Panc1 (cell line): ENCODE measurements at regions not wholly inside any gene's neighbourhood (a gene's known extent, or its start where the extent isn't known, plus 50 kb on each side); places are given as distances from the start of the nearest gene placed in this dataset.

Source experiments
- ATAC-seq: fragments of 200-7000 bp; cut with Tn5 transposase; 2 replicates; pipeline ENCODE4 v1.9.1; 2020; ENCODE audit warnings: mild to moderate bottlenecking, moderate library complexity
- BruUV-seq: library from RNA; stranded (reverse); fragments of 400-500 nt; replicated peaks from 2 replicates; lab custom pipeline; 2021; lab: Mats Ljungman, UMichigan
- CTCF ChIA-PET: fragments of 300-600 bp; sonication (Branson Sonifier 250); formaldehyde crosslinking; loops from one replicate; lab custom pipeline; 2022; ENCODE audit warnings: antibody characterized with exemption; lab: Charles Lee
- POLR2A ChIA-PET: fragments of 300-600 bp; sonication (Branson Sonifier 250); formaldehyde crosslinking; loops from one replicate; lab custom pipeline; 2022; ENCODE audit warnings: antibody characterized with exemption; lab: Charles Lee
- DNase-seq: peaks from one replicate; pipeline ENCODE4 v3.0.0-alpha.2; 2010; ENCODE audit warnings: low read depth, low spot score
- H3K27ac ChIP-seq: 2 replicates; pipeline ENCODE4 v1.5.1; 2011; ENCODE audit warnings: mild to moderate bottlenecking, low read length, inconsistent platforms
- H3K27me3 ChIP-seq: fragments of 200-500 bp; sonication (Bioruptor generic); 2 replicates; pipeline ENCODE4 v1.6.0; 2014; ENCODE audit warnings: low read length, inconsistent platforms; ENCODE audit not compliant: control insufficient read depth, insufficient read depth
- H3K36me3 ChIP-seq: fragments of 200-500 bp; sonication (Bioruptor generic); 2 replicates; pipeline ENCODE4 v1.5.1; 2014; ENCODE audit warnings: inconsistent platforms, mild to moderate bottlenecking, low read length, moderate library complexity; ENCODE audit not compliant: control insufficient read depth, insufficient read depth
- H3K4me1 ChIP-seq: 2 replicates; pipeline ENCODE4 v1.5.1; 2011; ENCODE audit warnings: inconsistent platforms, mild to moderate bottlenecking, low read length, moderate library complexity; ENCODE audit not compliant: control insufficient read depth, insufficient read depth
- H3K4me3 ChIP-seq, 2 experiments: 2 replicates each; pipeline ENCODE4 v1.5.1; 2011 to 2012; ENCODE audit warnings: low read depth in 2 of 2, low read length in 2 of 2, mild to moderate bottlenecking in 2 of 2, inconsistent platforms in 1 of 2, moderate library complexity in 1 of 2
- H3K9me3 ChIP-seq: fragments of 200-500 bp; sonication (Bioruptor generic); 2 replicates; pipeline ENCODE4 v1.5.1; 2014; ENCODE audit warnings: low read depth, mild to moderate bottlenecking, inconsistent platforms, low read length, moderate library complexity; ENCODE audit not compliant: control insufficient read depth, insufficient read depth
- POLR2AphosphoS5 ChIP-seq: IDR thresholded peaks from 2 replicates; pipeline ENCODE4 v1.6.1; 2012; ENCODE audit warnings: mild to moderate bottlenecking, low read depth, low read length, moderate library complexity
- SIN3A ChIP-seq: IDR thresholded peaks from 2 replicates; pipeline ENCODE4 v1.6.1; 2012; ENCODE audit warnings: low read depth, mild to moderate bottlenecking, low read length, moderate library complexity, borderline replicate concordance; ENCODE audit not compliant: insufficient read depth
- TCF7L2 ChIP-seq: IDR thresholded peaks from 2 replicates; pipeline ENCODE4 v1.6.1; 2011; ENCODE audit warnings: mild to moderate bottlenecking, low read depth, low read length, inconsistent platforms
- in situ Hi-C: cut with HindIII; loops from 2 replicates; pipeline ENCODE4 v1.10.0; 2016; ENCODE audit warnings: low sequenced_read_pairs, low pct_unique_long_range_greater_than_20kb
- intact Hi-C: fragments of 100-400 bp; cut with micrococcal nuclease; formaldehyde crosslinking; loops from one replicate; pipeline ENCODE4 v1.10.0; 2022; ENCODE audit not compliant: unreplicated experiment
- TF ChIP-seq, protein P1 (sequence below), 2 experiments: IDR thresholded peaks; 2 replicates each; pipeline ENCODE4 v1.6.1; 2011 to 2012; ENCODE audit warnings: low read depth in 2 of 2, control low read depth in 1 of 2, low read length in 1 of 2, mild to moderate bottlenecking in 1 of 2, moderate library complexity in 1 of 2; ENCODE audit not compliant: insufficient read depth in 1 of 2
- TF ChIP-seq, protein P2 (sequence below): fragments of 450-650 bp; IDR thresholded peaks from 2 replicates; pipeline ENCODE4 v1.5.1; 2017; ENCODE audit warnings: mild to moderate bottlenecking

DNA sequence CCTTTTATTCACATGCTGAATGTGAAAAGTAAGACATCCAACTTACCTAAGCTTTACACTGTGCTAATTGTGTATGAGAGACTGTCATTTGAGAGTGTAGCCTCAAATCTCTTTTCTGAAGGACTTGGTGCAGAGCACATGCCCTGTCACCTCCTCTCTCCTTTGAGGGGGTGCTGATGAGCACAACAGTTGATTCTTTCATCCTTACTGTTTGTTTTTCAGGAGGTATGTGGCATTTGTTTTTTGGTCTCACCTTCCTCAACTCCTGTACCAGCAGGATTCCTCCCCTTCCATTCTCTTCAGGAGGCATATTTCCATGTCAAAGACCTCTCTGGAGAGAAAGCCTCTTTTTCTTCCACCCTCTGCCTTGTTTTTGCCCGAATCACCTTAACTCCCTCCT, 252.6 kb upstream of the CITED2 start:
- CTCF ChIA-PET = no interaction called here
- H3K36me3 ChIP-seq = no peaks in the 10 kb centered on the region
- H3K4me3 ChIP-seq = no peak overlapping the region
- TF ChIP-seq, protein P1, sequence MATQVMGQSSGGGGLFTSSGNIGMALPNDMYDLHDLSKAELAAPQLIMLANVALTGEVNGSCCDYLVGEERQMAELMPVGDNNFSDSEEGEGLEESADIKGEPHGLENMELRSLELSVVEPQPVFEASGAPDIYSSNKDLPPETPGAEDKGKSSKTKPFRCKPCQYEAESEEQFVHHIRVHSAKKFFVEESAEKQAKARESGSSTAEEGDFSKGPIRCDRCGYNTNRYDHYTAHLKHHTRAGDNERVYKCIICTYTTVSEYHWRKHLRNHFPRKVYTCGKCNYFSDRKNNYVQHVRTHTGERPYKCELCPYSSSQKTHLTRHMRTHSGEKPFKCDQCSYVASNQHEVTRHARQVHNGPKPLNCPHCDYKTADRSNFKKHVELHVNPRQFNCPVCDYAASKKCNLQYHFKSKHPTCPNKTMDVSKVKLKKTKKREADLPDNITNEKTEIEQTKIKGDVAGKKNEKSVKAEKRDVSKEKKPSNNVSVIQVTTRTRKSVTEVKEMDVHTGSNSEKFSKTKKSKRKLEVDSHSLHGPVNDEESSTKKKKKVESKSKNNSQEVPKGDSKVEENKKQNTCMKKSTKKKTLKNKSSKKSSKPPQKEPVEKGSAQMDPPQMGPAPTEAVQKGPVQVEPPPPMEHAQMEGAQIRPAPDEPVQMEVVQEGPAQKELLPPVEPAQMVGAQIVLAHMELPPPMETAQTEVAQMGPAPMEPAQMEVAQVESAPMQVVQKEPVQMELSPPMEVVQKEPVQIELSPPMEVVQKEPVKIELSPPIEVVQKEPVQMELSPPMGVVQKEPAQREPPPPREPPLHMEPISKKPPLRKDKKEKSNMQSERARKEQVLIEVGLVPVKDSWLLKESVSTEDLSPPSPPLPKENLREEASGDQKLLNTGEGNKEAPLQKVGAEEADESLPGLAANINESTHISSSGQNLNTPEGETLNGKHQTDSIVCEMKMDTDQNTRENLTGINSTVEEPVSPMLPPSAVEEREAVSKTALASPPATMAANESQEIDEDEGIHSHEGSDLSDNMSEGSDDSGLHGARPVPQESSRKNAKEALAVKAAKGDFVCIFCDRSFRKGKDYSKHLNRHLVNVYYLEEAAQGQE (IDR thresholded peaks at IDR 0.05; ENCODE audit: insufficient read depth in 1 of 2, low read depth in 2 of 2, low read length in 1 of 2) = no peak
- TF ChIP-seq TCF7L2 (no peak), POLR2AphosphoS5 (no peak), SIN3A (no peak)
- TF ChIP-seq, protein P2, sequence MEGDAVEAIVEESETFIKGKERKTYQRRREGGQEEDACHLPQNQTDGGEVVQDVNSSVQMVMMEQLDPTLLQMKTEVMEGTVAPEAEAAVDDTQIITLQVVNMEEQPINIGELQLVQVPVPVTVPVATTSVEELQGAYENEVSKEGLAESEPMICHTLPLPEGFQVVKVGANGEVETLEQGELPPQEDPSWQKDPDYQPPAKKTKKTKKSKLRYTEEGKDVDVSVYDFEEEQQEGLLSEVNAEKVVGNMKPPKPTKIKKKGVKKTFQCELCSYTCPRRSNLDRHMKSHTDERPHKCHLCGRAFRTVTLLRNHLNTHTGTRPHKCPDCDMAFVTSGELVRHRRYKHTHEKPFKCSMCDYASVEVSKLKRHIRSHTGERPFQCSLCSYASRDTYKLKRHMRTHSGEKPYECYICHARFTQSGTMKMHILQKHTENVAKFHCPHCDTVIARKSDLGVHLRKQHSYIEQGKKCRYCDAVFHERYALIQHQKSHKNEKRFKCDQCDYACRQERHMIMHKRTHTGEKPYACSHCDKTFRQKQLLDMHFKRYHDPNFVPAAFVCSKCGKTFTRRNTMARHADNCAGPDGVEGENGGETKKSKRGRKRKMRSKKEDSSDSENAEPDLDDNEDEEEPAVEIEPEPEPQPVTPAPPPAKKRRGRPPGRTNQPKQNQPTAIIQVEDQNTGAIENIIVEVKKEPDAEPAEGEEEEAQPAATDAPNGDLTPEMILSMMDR = no peak
- no peaks in the 10 kb centered on the region for H3K4me1 ChIP-seq
- no TSS peak for BruUV-seq
- POLR2A ChIA-PET = no interaction called here
- peak overlapping the region; percentile 58; the same call in 1 of the 2 replicates for H3K27ac ChIP-seq
- in situ Hi-C loops = no loop called here
- ATAC-seq (no peak), DNase-seq (no peak)
- no peaks in the 10 kb centered on the region for H3K27me3 ChIP-seq
- intact Hi-C loops = no loop called here
- H3K9me3 ChIP-seq = no peaks in the 10 kb centered on the region

DNA sequence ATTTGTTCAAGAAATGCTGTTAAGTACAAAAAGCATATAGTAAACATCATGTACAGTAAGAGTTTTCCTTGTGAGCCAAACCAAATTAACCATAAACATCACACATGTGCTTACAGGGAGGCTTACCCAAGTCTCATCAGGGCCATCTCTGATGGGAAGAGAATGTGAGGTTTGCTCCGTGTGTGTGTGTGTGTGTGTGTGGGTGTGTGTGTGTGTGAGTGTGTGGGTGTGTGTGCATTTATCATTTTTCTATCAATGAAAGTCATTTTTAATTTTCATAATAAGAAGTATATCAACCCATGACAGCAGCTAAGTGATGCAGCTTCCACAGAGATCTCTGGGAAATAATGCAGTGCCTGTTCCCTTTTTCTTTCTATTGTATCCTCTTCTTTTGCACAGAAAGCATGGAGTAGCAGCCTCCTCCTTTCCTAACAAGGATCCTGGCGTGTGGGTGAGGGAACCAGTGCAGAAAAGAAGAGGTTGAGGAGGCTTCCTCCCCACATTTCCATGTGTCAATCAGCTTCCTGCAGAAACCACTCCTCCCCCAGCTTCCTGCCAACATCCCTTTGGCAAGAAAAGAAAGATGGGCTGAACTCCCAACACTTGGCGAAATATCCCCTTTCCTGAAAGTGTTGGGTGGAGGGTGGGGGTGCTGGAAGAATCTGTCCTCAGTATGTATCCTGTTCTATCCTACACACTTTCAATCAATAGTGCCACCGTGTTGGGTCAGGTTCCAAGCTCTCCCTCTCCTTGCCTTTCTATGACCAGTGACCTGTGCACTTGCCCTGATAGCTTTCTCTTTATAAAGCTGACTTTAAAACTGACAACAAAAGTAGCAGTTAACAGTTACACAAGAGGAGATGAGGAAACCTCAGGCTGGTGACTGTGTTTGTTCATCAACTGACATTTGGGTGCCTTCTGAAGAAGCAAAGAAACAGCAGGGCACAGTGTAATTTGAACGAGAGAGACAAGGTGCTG, 251.8 kb upstream of the CITED2 start:
- no peaks in the 10 kb centered on the region for H3K9me3 ChIP-seq
- peak overlapping the region; percentile 58; the same call in 1 of the 2 replicates for H3K27ac ChIP-seq
- BruUV-seq = no TSS peak
- DNase-seq = no peak
- intact Hi-C loops (no loop called here), in situ Hi-C loops (no loop called here)
- H3K4me1 ChIP-seq = no peaks in the 10 kb centered on the region
- H3K27me3 ChIP-seq = no peaks in the 10 kb centered on the region
- POLR2A ChIA-PET = no interaction called here
- no peak overlapping the region for H3K4me3 ChIP-seq
- TF ChIP-seq SIN3A (no peak), POLR2AphosphoS5 (no peak), TCF7L2 (no peak)
- TF ChIP-seq, protein P2 = no peak
- TF ChIP-seq, protein P1 (IDR thresholded peaks at IDR 0.05; ENCODE audit: insufficient read depth in 1 of 2, low read depth in 2 of 2, low read length in 1 of 2) = no peak
- CTCF ChIA-PET = no interaction called here
- no peaks in the 10 kb centered on the region for H3K36me3 ChIP-seq
- ATAC-seq = no peak
